GM12891 (cell line): ENCODE measurements at regions not wholly inside any gene's neighbourhood (a gene's known extent, or its start where the extent isn't known, plus 50 kb on each side); places are given as distances from the start of the nearest gene placed in this dataset.

Source experiments
- PAX5 ChIP-seq: IDR thresholded peaks from 2 replicates; pipeline ENCODE4 v1.6.1; 2011; ENCODE audit warnings: low read length, moderate library complexity, mild to moderate bottlenecking; ENCODE audit not compliant: insufficient read depth, severe bottlenecking
- POLR2A ChIP-seq: IDR thresholded peaks from 2 replicates; pipeline ENCODE4 v1.6.1; 2011; ENCODE audit warnings: low read depth, low read length, control low read depth
- POLR2AphosphoS5 ChIP-seq: IDR thresholded peaks from 2 replicates; pipeline ENCODE4 v1.6.1; 2011; ENCODE audit warnings: low read depth, low read length, control low read depth
- SPI1 ChIP-seq: IDR thresholded peaks from 2 replicates; pipeline ENCODE4 v1.6.1; 2011; ENCODE audit warnings: low read depth, low read length, control low read depth

DNA sequence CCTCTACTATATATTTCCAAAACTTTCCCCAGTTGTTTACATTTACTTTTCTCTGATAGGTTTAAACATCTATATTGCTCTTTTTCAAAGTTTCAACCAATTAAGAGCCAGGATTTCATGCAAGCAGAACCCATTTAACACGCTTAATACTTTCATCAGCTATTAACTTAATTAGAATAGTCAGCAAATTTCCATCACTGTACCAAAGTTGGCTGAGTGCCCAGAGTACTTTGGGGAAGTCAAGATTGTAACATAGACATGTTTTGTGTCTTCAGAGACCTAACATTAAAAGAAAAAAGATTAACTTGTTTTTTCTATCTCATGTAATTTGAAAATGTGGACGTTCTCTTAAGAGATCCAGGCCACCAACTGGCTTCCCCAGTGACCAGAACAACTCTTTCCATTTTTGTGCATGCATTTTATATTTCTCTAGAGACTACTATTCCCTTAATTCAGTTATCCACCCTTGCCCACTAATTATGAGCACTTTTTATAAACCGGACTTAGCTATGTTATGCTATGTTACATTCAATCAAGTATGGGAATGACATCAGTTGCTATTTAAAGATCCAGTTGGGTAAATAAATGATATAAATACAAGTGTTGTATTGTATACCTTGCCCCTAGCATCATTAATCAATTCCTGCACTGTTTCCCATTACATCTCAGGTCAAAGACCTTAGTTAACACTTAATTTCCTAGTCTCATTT is 478.1 kb upstream of the NMUR2 start:
- TF ChIP-seq SPI1 (no peak), POLR2A (no peak), PAX5 (no peak), POLR2AphosphoS5 (no peak)
